ENCODE measurements at regions not wholly inside any gene's neighbourhood (a gene's known extent, or its start where the extent isn't known, plus 50 kb on each side); places are given as distances from the start of the nearest gene placed in this dataset.

DNA sequence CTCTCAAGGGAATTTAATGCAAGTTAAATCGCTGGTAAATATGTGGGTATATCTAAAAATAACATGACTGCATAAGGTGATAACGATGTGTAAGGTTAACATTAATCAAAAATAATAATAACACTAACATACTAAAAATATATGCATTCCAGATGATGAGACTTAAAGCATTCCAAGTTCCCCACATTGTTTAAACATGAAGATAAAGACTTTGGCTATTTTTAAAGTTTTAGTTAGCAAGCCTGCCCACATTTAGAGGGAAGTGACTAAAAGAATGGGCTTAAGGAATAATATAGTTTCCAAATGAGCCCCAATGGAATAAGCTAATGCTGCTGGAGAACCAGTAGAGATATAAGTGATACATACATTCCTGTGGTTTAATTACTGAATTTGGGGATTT lies 941.3 kb downstream of the TBC1D32 start:
- no peak for DNase-seq
- H4K5ac ChIP-seq (ENCODE audit: low read depth, low read length) = no peak overlapping the region
- H3K56ac ChIP-seq (ENCODE audit: extremely low read depth, insufficient read depth, low read length) = no peak overlapping the region
- H3K27ac ChIP-seq (ENCODE audit: insufficient read depth, low read length) = no peak overlapping the region
- no peak overlapping the region for H2AK5ac ChIP-seq (ENCODE audit: low read depth, low read length)
- no peak overlapping the region for H3K4me2 ChIP-seq (ENCODE audit: low read depth, low read length)
- BruUV-seq (replicated peaks) = no TSS peak
- H3K18ac ChIP-seq (ENCODE audit: low read depth, low read length) = no peak overlapping the region
- H2BK5ac ChIP-seq (ENCODE audit: low read depth, low read length, poor library complexity, severe bottlenecking) = no peak overlapping the region
- no peaks in the 10 kb centered on the region for H3K9me1 ChIP-seq (ENCODE audit: insufficient read depth, low read length)
- H3K27me3 ChIP-seq (ENCODE audit: control insufficient read depth, insufficient read depth, low read length) = no peaks in the 10 kb centered on the region
- ATAC-seq (ENCODE audit: low read depth) = no peak
- no peak overlapping the region for H3K9ac ChIP-seq (ENCODE audit: low read depth, low read length)
- intact Hi-C loops (cut with micrococcal nuclease) = no loop called here
- CTCF ChIA-PET = no interaction called here
- H2BK15ac ChIP-seq (ENCODE audit: low read depth, low read length) = no peak overlapping the region
- H3K36me3 ChIP-seq (ENCODE audit: control insufficient read depth, insufficient read depth, low read length) = no peaks in the 10 kb centered on the region
- no peaks in the 10 kb centered on the region for H4K20me1 ChIP-seq (ENCODE audit: insufficient read depth, low read length)
- no peak overlapping the region for H2AFZ ChIP-seq (replicated peaks; ENCODE audit: low read length, poor library complexity)
- dilution Hi-C loops (cut with HindIII; ENCODE audit: low sequenced_read_pairs, unreplicated experiment) = no loop called here
- WGBS, 2 experiments (ENCODE audit: extremely low coverage in 2 of 2, insufficient read length in 1 of 2) = no CpG with 5 or more reads among the region's 2 CpGs
- no peak overlapping the region for H2BK20ac ChIP-seq (ENCODE audit: low read depth, low read length)
- TF ChIP-seq BHLHE40 (IDR thresholded peaks at IDR 0.05; ENCODE audit: low read depth, low read length) (no peak), RAD21 (IDR thresholded peaks at IDR 0.05; ENCODE audit: low read length) (no peak), NFE2L2 (IDR thresholded peaks at IDR 0.05; ENCODE audit: low read depth, low read length) (no peak), MAFK (IDR thresholded peaks at IDR 0.05; ENCODE audit: low read depth, low read length) (no peak), MAZ (IDR thresholded peaks at IDR 0.05; ENCODE audit: borderline replicate concordance, low read depth, low read length) (no peak), FOS (IDR thresholded peaks at IDR 0.05; ENCODE audit: low read depth, low read length) (no peak), MXI1 (IDR thresholded peaks at IDR 0.05; ENCODE audit: borderline replicate concordance, low read depth, low read length) (no peak), ELK1 (IDR thresholded peaks at IDR 0.05; ENCODE audit: borderline replicate concordance, low read depth, low read length) (no peak), CTCF (conservative IDR thresholded peaks at IDR 0.05; ENCODE audit: low read depth, low read length) (no peak), SMC3 (IDR thresholded peaks at IDR 0.05; ENCODE audit: low read depth, low read length) (no peak), CEBPB (IDR thresholded peaks at IDR 0.05; ENCODE audit: low read depth, low read length) (no peak), CHD1 (IDR thresholded peaks at IDR 0.05; ENCODE audit: low read depth, low read length) (no peak), RFX5 (IDR thresholded peaks at IDR 0.05; ENCODE audit: low read depth, low read length) (no peak), POLR2A (IDR thresholded peaks at IDR 0.05; ENCODE audit: low read depth, low read length) (no peak), RCOR1 (IDR thresholded peaks at IDR 0.05; ENCODE audit: insufficient replicate concordance, low read length) (no peak)
- TF ChIP-seq, protein P1, sequence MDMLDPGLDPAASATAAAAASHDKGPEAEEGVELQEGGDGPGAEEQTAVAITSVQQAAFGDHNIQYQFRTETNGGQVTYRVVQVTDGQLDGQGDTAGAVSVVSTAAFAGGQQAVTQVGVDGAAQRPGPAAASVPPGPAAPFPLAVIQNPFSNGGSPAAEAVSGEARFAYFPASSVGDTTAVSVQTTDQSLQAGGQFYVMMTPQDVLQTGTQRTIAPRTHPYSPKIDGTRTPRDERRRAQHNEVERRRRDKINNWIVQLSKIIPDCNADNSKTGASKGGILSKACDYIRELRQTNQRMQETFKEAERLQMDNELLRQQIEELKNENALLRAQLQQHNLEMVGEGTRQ (IDR thresholded peaks at IDR 0.05; ENCODE audit: low read depth, low read length) = no peak
- no peak overlapping the region for H4K91ac ChIP-seq (ENCODE audit: insufficient read depth, low read depth, low read length)
- no peak overlapping the region for H2AK9ac ChIP-seq (replicated peaks; ENCODE audit: low read depth, low read length, poor library complexity)
- H3K4me3 ChIP-seq (ENCODE audit: insufficient read depth, low read depth, low read length) = no peak overlapping the region
- H4K8ac ChIP-seq (ENCODE audit: low read depth in 2 of 2, low read length in 2 of 2) = no peak overlapping the region
- in situ Hi-C loops (cut with MboI; ENCODE audit: low sequenced_read_pairs) = no loop called here
- no peak overlapping the region for H3K23ac ChIP-seq (ENCODE audit: low read depth, low read length)
- H2BK120ac ChIP-seq (ENCODE audit: low read depth, low read length) = no peak overlapping the region
- POLR2A ChIA-PET (ENCODE audit: unreplicated experiment) = no interaction called here
- no peak overlapping the region for H3K4ac ChIP-seq (ENCODE audit: low read depth, low read length)
- H3K14ac ChIP-seq (replicated peaks; ENCODE audit: low read depth, low read length) = no peak overlapping the region
- no peaks in the 10 kb centered on the region for H3K79me1 ChIP-seq (ENCODE audit: low read depth in 1 of 2, low read length in 2 of 2)
- no peaks in the 10 kb centered on the region for H3K9me3 ChIP-seq (ENCODE audit: control insufficient read depth, insufficient read depth, low read length)
- no peaks in the 10 kb centered on the region for H3K4me1 ChIP-seq (ENCODE audit: control insufficient read depth, insufficient read depth, low read length)

Data from IMR-90 (cell line).